ENCODE measurements at regions not wholly inside any gene's neighbourhood (a gene's known extent, or its start where the extent isn't known, plus 50 kb on each side); places are given as distances from the start of the nearest gene placed in this dataset.

GRCh38 chr1:61588736-61589672 is 135.9 kb downstream of the TM2D1 start:
- TF ChIP-seq RFX5 (IDR thresholded peaks at IDR 0.05; ENCODE audit: low read length) = no peak
- peak; percentile 88 for TF ChIP-seq CTCF (IDR thresholded peaks at IDR 0.05)
- TF ChIP-seq MAX (IDR thresholded peaks at IDR 0.05; ENCODE audit: low read depth) = no peak
- no peak for TF ChIP-seq POLR2AphosphoS5 (IDR thresholded peaks at IDR 0.05; ENCODE audit: low read depth, low read length)
- TF ChIP-seq FOSL2 (IDR thresholded peaks at IDR 0.05; ENCODE audit: borderline replicate concordance, low read depth) = no peak
- TF ChIP-seq GABPA (IDR thresholded peaks at IDR 0.05; ENCODE audit: low read depth) = no peak
- no peak for TF ChIP-seq USF1 (IDR thresholded peaks at IDR 0.05; ENCODE audit: borderline replicate concordance, low read depth)
- no peak for TF ChIP-seq SIN3A (IDR thresholded peaks at IDR 0.05; ENCODE audit: borderline replicate concordance, low read depth, low read length)
- TF ChIP-seq REST (IDR thresholded peaks at IDR 0.05; ENCODE audit: low read depth, low read length) = no peak
- TF ChIP-seq EP300 (IDR thresholded peaks at IDR 0.05; ENCODE audit: borderline replicate concordance in 1 of 2, low read depth in 1 of 2, low read length in 1 of 2) = no peak
- no peak for TF ChIP-seq NRF1 (IDR thresholded peaks at IDR 0.05; ENCODE audit: low read depth, low read length)
- TF ChIP-seq TCF12 (IDR thresholded peaks at IDR 0.05) = no peak
